ENCODE measurements at regions not wholly inside any gene's neighbourhood (a gene's known extent, or its start where the extent isn't known, plus 50 kb on each side); places are given as distances from the start of the nearest gene placed in this dataset.

GRCh38 chr22:48588151-48588877 is 1239.4 kb downstream of the BRD1 start:
- DNase-seq, result no peak
- H3K4me3 ChIP-seq (ENCODE audit: control extremely low read depth in 1 of 5, extremely low read depth in 1 of 5, insufficient read depth in 1 of 5, low read depth in 2 of 5, low read length in 4 of 5), result no peak overlapping the region
- no peak overlapping the region for H3K27ac ChIP-seq (ENCODE audit: low read length in 2 of 2)
- TF ChIP-seq, protein P1, sequence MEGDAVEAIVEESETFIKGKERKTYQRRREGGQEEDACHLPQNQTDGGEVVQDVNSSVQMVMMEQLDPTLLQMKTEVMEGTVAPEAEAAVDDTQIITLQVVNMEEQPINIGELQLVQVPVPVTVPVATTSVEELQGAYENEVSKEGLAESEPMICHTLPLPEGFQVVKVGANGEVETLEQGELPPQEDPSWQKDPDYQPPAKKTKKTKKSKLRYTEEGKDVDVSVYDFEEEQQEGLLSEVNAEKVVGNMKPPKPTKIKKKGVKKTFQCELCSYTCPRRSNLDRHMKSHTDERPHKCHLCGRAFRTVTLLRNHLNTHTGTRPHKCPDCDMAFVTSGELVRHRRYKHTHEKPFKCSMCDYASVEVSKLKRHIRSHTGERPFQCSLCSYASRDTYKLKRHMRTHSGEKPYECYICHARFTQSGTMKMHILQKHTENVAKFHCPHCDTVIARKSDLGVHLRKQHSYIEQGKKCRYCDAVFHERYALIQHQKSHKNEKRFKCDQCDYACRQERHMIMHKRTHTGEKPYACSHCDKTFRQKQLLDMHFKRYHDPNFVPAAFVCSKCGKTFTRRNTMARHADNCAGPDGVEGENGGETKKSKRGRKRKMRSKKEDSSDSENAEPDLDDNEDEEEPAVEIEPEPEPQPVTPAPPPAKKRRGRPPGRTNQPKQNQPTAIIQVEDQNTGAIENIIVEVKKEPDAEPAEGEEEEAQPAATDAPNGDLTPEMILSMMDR (IDR thresholded peaks at IDR 0.05), result no peak
- no peak for TF ChIP-seq EZH2 (IDR thresholded peaks at IDR 0.05; ENCODE audit: borderline replicate concordance, insufficient read depth, low read depth, low read length, poor library complexity, severe bottlenecking)
- H3K36me3 ChIP-seq (replicated peaks in 1 of 2; ENCODE audit: control extremely low read depth in 1 of 2, control insufficient read depth in 1 of 2, extremely low read depth in 1 of 2, insufficient read depth in 2 of 2, low read length in 1 of 2), result no peaks in the 10 kb centered on the region
- H3K4me3 Mint-ChIP-seq, result no peak overlapping the region
- peaks cover 0 to 14% (median 0%) of the 10 kb centered on the region in 3 donors for H3K9me3 ChIP-seq (ENCODE audit: control extremely low read depth in 1 of 3, control insufficient read depth in 2 of 3, insufficient read depth in 1 of 3, low read length in 2 of 3)
- no peak overlapping the region for H3K9ac ChIP-seq (ENCODE audit: low read length)
- CTCF ChIA-PET, result no interaction called here
- POLR2A ChIA-PET, result no interaction called here
- WGBS (ENCODE audit: insufficient coverage), result 93% methylated on average over 20 of the region's 23 CpGs
- no peak for ATAC-seq (ENCODE audit: low read depth)
- no peaks in the 10 kb centered on the region for H4K20me1 ChIP-seq (ENCODE audit: control insufficient read depth, insufficient read depth, low read length, poor library complexity, severe bottlenecking)
- H3K79me2 ChIP-seq (ENCODE audit: control insufficient read depth, insufficient read depth, low read length), result no peaks in the 10 kb centered on the region
- H3K27me3 Mint-ChIP-seq, result no peaks in the 10 kb centered on the region
- no peaks in the 10 kb centered on the region for H3K4me1 ChIP-seq (ENCODE audit: control insufficient read depth in 2 of 2, insufficient read depth in 2 of 2, low read length in 2 of 2)
- H3K27ac Mint-ChIP-seq, result no peak overlapping the region
- H2AFZ ChIP-seq (ENCODE audit: insufficient read depth, low read depth, low read length, poor library complexity, severe bottlenecking), result no peak overlapping the region
- H3K9me3 Mint-ChIP-seq (ENCODE audit: insufficient read depth), result no peaks in the 10 kb centered on the region
- H3K27me3 ChIP-seq (replicated peaks in 1 of 4; ENCODE audit: control extremely low read depth in 1 of 4, control insufficient read depth in 3 of 4, insufficient read depth in 4 of 4, low read length in 3 of 4), result no peaks in the 10 kb centered on the region
- H3K4me1 Mint-ChIP-seq, result no peaks in the 10 kb centered on the region
- intact Hi-C loops (cut with micrococcal nuclease), result no loop called here
- no peak overlapping the region for H3K4me2 ChIP-seq (replicated peaks; ENCODE audit: low read depth, low read length, poor library complexity, severe bottlenecking)

- no peaks in the 10 kb centered on the region for H3K79me2 ChIP-seq (ENCODE audit: control insufficient read depth, insufficient read depth, low read length)
- WGBS (ENCODE audit: insufficient coverage), result 70% methylated on average over 18 of the region's 18 CpGs
- no peak overlapping the region for H2AFZ ChIP-seq (ENCODE audit: insufficient read depth, low read depth, low read length, poor library complexity, severe bottlenecking)
- Mint-ChIP-seq H3K27ac (no peak overlapping the region), H3K27me3 (no peaks in the 10 kb centered on the region), H3K4me1 (no peaks in the 10 kb centered on the region), H3K9me3 (ENCODE audit: insufficient read depth) (no peaks in the 10 kb centered on the region), H3K4me3 (no peak overlapping the region)
- peaks cover 0 to 14% (median 0%) of the 10 kb centered on the region in 3 donors for H3K9me3 ChIP-seq (ENCODE audit: control extremely low read depth in 1 of 3, control insufficient read depth in 2 of 3, insufficient read depth in 1 of 3, low read length in 2 of 3)
- CTCF ChIA-PET, result no interaction called here
- no peak overlapping the region for H3K9ac ChIP-seq (ENCODE audit: low read length)
- no peaks in the 10 kb centered on the region for H3K36me3 ChIP-seq (replicated peaks in 1 of 2; ENCODE audit: control extremely low read depth in 1 of 2, control insufficient read depth in 1 of 2, extremely low read depth in 1 of 2, insufficient read depth in 2 of 2, low read length in 1 of 2)
- POLR2A ChIA-PET, result no interaction called here
- H3K4me1 ChIP-seq (ENCODE audit: control insufficient read depth in 2 of 2, insufficient read depth in 2 of 2, low read length in 2 of 2), result no peaks in the 10 kb centered on the region
- ATAC-seq (ENCODE audit: low read depth) (no peak), DNase-seq (no peak)
- intact Hi-C loops (cut with micrococcal nuclease), result no loop called here
- no peaks in the 10 kb centered on the region for H4K20me1 ChIP-seq (ENCODE audit: control insufficient read depth, insufficient read depth, low read length, poor library complexity, severe bottlenecking)
- H3K4me2 ChIP-seq (replicated peaks; ENCODE audit: low read depth, low read length, poor library complexity, severe bottlenecking), result no peak overlapping the region
- TF ChIP-seq, protein P1 (IDR thresholded peaks at IDR 0.05), result no peak
- no peak for TF ChIP-seq EZH2 (IDR thresholded peaks at IDR 0.05; ENCODE audit: borderline replicate concordance, insufficient read depth, low read depth, low read length, poor library complexity, severe bottlenecking)
- H3K27me3 ChIP-seq (replicated peaks in 1 of 4; ENCODE audit: control extremely low read depth in 1 of 4, control insufficient read depth in 3 of 4, insufficient read depth in 4 of 4, low read length in 3 of 4), result no peaks in the 10 kb centered on the region
- H3K27ac ChIP-seq (ENCODE audit: low read length in 2 of 2), result no peak overlapping the region
- H3K4me3 ChIP-seq (ENCODE audit: control extremely low read depth in 1 of 5, extremely low read depth in 1 of 5, insufficient read depth in 1 of 5, low read depth in 2 of 5, low read length in 4 of 5), result no peak overlapping the region
Measured at GRCh38 chr22:48587236-48587865, 1240.3 kb downstream of the BRD1 start.
